K562 (cell line): ENCODE measurements at regions not wholly inside any gene's neighbourhood (a gene's known extent, or its start where the extent isn't known, plus 50 kb on each side); places are given as distances from the start of the nearest gene placed in this dataset.

Experiments used
- ATAC-seq: fragments of 200-7000 bp; cut with Tn5 transposase; 3 replicates; pipeline ENCODE4 v1.9.1; 2020; ENCODE audit warnings: moderate library complexity
- BruUV-seq: library from RNA; stranded (reverse); fragments of 400-500 nt; replicated peaks from 2 replicates; lab custom pipeline; 2021; lab: Mats Ljungman, UMichigan
- CTCF ChIA-PET: fragments of 300-600 bp; formaldehyde crosslinking; extraction: SDS; loops from one replicate; lab custom pipeline; 2021; ENCODE audit warnings: low intra/inter-chr PET ratio; lab: Yijun Ruan, JAX
- POLR2A ChIA-PET: fragments of 300-600, 350-650 bp; sonication (Branson Sonifier 250); formaldehyde crosslinking; extraction: SDS; loops from one replicate; lab custom pipeline; 2021; ENCODE audit warnings: antibody characterized with exemption, inconsistent platforms; lab: Yijun Ruan, JAX
- DNase-seq, 4 experiments: peaks; one replicate each; pipeline versions ENCODE4 v3.0.0 to v3.0.0-alpha.2; 2011 to 2018; ENCODE audit warnings: low spot score in 3 of 4, mixed read lengths in 3 of 4; ENCODE audit errors: extremely low read depth in 1 of 4
- FAIRE-seq: peaks from 2 replicates; lab custom pipeline; 2011; peaks lifted over from hg19 to GRCh38; lab: Jason Lieb, UNC
- H2AFZ ChIP-seq: 2 replicates; pipeline ENCODE4 v1.6.0; 2011; ENCODE audit warnings: low read depth, low read length, control low read depth, inconsistent platforms
- H3K27ac ChIP-seq: fragments of 200-600 bp; 3 replicates; pipeline ENCODE4 v1.8.0; 2011; ENCODE audit warnings: low read depth, mild to moderate bottlenecking, control low read depth, inconsistent platforms, low read length, moderate library complexity, mixed read lengths; ENCODE audit errors: extremely low read depth
- H3K27me3 ChIP-seq, 2 experiments: fragments of 300-600 bp in 1 of 2; 2 replicates in 1 of 2; 3 replicates in 1 of 2; pipeline versions ENCODE4 v1.6.0 to v1.8.0; 2011; ENCODE audit warnings: inconsistent platforms in 2 of 2, low read length in 2 of 2, mild to moderate bottlenecking in 1 of 2, mixed read lengths in 1 of 2, moderate library complexity in 1 of 2; ENCODE audit not compliant: control insufficient read depth in 2 of 2, insufficient read depth in 2 of 2
- H3K36me3 ChIP-seq: fragments of 300-600 bp; 3 replicates; pipeline ENCODE4 v1.8.0; 2011; ENCODE audit warnings: mild to moderate bottlenecking, low read length, inconsistent platforms; ENCODE audit not compliant: control insufficient read depth, insufficient read depth
- H3K4me1 ChIP-seq, 2 experiments: fragments of 200-600 bp in 1 of 2; replicated peaks in 1 of 2; 2 replicates in 1 of 2; 3 replicates in 1 of 2; pipeline versions ENCODE4 v1.5.1 to v1.8.0; 2011; ENCODE audit warnings: inconsistent platforms in 2 of 2, low read length in 2 of 2, mild to moderate bottlenecking in 1 of 2, mixed read lengths in 1 of 2, moderate library complexity in 1 of 2; ENCODE audit not compliant: control insufficient read depth in 2 of 2, insufficient read depth in 2 of 2
- H3K4me2 ChIP-seq: 2 replicates; pipeline ENCODE4 v1.6.1; 2011; ENCODE audit warnings: low read length, control low read depth, inconsistent platforms, mixed read lengths; ENCODE audit not compliant: insufficient read depth
- H3K4me3 ChIP-seq: fragments of 200-600 bp; sonication (generic), shearing (Covaris generic); 2 replicates; pipeline ENCODE4 v1.5.1; 2016; ENCODE audit warnings: control low read depth, inconsistent platforms
- H3K79me2 ChIP-seq: fragments of 200-600 bp; 3 replicates; pipeline ENCODE4 v1.8.0; 2011; ENCODE audit warnings: low read length, inconsistent platforms; ENCODE audit not compliant: control insufficient read depth, insufficient read depth
- H3K9ac ChIP-seq, 2 experiments: 2 replicates each; pipeline versions ENCODE4 v1.6.0 to v1.6.1; 2011; ENCODE audit warnings: low read depth in 2 of 2, low read length in 2 of 2, control low read depth in 1 of 2, inconsistent platforms in 1 of 2, mild to moderate bottlenecking in 1 of 2, mixed read lengths in 1 of 2; ENCODE audit not compliant: insufficient read depth in 1 of 2
- H3K9me1 ChIP-seq: one replicate; pipeline ENCODE4 v1.6.0; 2011; ENCODE audit warnings: inconsistent platforms, mild to moderate bottlenecking, low read length, moderate library complexity; ENCODE audit not compliant: control insufficient read depth, insufficient read depth
- H3K9me3 ChIP-seq: replicated peaks from 2 replicates; pipeline ENCODE4 v1.5.1; 2011; ENCODE audit warnings: low read depth, low read length, inconsistent platforms; ENCODE audit not compliant: control insufficient read depth, insufficient read depth
- H4K20me1 ChIP-seq: replicated peaks from 2 replicates; pipeline ENCODE4 v1.6.1; 2011; ENCODE audit warnings: low read length, inconsistent platforms, mixed read lengths; ENCODE audit not compliant: control insufficient read depth, insufficient read depth
- ATF7 ChIP-seq: fragments of 450-650 bp; IDR thresholded peaks from 2 replicates; pipeline ENCODE4 v1.7.1; 2014; ENCODE audit warnings: mild to moderate bottlenecking, moderate library complexity
- CEBPB ChIP-seq: fragments of 450-650 bp; IDR thresholded peaks from 2 replicates; pipeline ENCODE4 v1.6.1; 2016; ENCODE audit warnings: missing genetic modification characterization, missing compliant biosample characterization
- CEBPG ChIP-seq, 3 experiments: fragments of 200-800 bp in 1 of 3; sonication (Bioruptor generic) in 1 of 3; sonication (generic) in 1 of 3; formaldehyde crosslinking in 1 of 3; IDR thresholded peaks in 2 of 3; conservative IDR thresholded peaks in 1 of 3; 2 replicates each; pipeline versions ENCODE4 v1.6.1 to v1.8.0; 2016 to 2022; ENCODE audit warnings: missing compliant biosample characterization in 2 of 3, missing genetic modification characterization in 2 of 3, mild to moderate bottlenecking in 1 of 3, missing genetic modification reagents in 1 of 3
- FIP1L1 ChIP-seq: fragments of 200-400 bp; formaldehyde crosslinking; IDR thresholded peaks from 2 replicates; pipeline ENCODE4 v1.6.1; 2018; ENCODE audit warnings: mild to moderate bottlenecking, low read depth, low read length; ENCODE audit not compliant: poor library complexity, severe bottlenecking
- IRF2 ChIP-seq: sonication (generic); formaldehyde crosslinking; IDR thresholded peaks from 2 replicates; pipeline ENCODE4 v1.8.1; 2022; ENCODE audit warnings: mild to moderate bottlenecking, missing genetic modification reagents
- ZFP1 ChIP-seq: fragments of 450-650 bp; formaldehyde crosslinking; IDR thresholded peaks from 2 replicates; pipeline ENCODE4 v1.4.0; 2020; ENCODE audit warnings: mild to moderate bottlenecking, mixed read lengths
- ZNF561 ChIP-seq: fragments of 450-650 bp; formaldehyde crosslinking; conservative IDR thresholded peaks from 2 replicates; pipeline ENCODE4 v1.4.0; 2020; ENCODE audit warnings: mild to moderate bottlenecking, moderate library complexity
- ZNF589 ChIP-seq: fragments of 200-800 bp; sonication (Bioruptor generic); IDR thresholded peaks from 2 replicates; pipeline ENCODE4 v1.6.1; 2016; ENCODE audit warnings: low read depth, missing genetic modification characterization, missing compliant biosample characterization
- WGBS: fragments of 100-300 bp; shearing (Covaris generic); methylation state at CpG from one replicate; pipeline ENCODE4 v1.1.6; 2016; ENCODE audit warnings: low coverage, mixed read lengths; ENCODE audit not compliant: insufficient coverage; ENCODE audit errors: missing lambda C conversion rate; 5-methylcytosine and 5-hydroxymethylcytosine counted together
- in situ Hi-C: fragments of 300-500 bp; cut with MboI; formaldehyde crosslinking; loops from 4 replicates; pipeline ENCODE4 v1.15.0; 2018; ENCODE audit warnings: inconsistent platforms, mixed read lengths
- intact Hi-C: fragments of 100-400 bp; cut with micrococcal nuclease; formaldehyde crosslinking; loops from 2 replicates; pipeline ENCODE4 v1.14.2; 2022
- TF ChIP-seq, protein P1 (sequence below), 2 experiments: fragments of 200-800 bp in 1 of 2; sonication (Bioruptor generic) in 1 of 2; sonication (generic) in 1 of 2; formaldehyde crosslinking in 1 of 2; IDR thresholded peaks in 1 of 2; conservative IDR thresholded peaks in 1 of 2; 2 replicates each; pipeline versions ENCODE4 v1.5.0 to v1.6.1; 2016 to 2020; ENCODE audit warnings: missing compliant biosample characterization in 1 of 2, missing genetic modification characterization in 1 of 2, missing genetic modification reagents in 1 of 2
- TF ChIP-seq, protein P2 (sequence below): fragments of 450-650 bp; formaldehyde crosslinking; IDR thresholded peaks from 2 replicates; pipeline ENCODE4 v1.4.0; 2020; ENCODE audit warnings: mild to moderate bottlenecking, moderate library complexity
- TF ChIP-seq, protein P3 (sequence below): sonication (generic); IDR thresholded peaks from 2 replicates; pipeline ENCODE4 v1.6.1; 2016
- TF ChIP-seq, protein P4 (sequence below), 2 experiments: IDR thresholded peaks; 2 replicates each; pipeline ENCODE4 v1.6.1; 2012; ENCODE audit warnings: improper control_type of control experiment in 2 of 2, low read depth in 2 of 2, low read length in 2 of 2, borderline replicate concordance in 1 of 2

DNA sequence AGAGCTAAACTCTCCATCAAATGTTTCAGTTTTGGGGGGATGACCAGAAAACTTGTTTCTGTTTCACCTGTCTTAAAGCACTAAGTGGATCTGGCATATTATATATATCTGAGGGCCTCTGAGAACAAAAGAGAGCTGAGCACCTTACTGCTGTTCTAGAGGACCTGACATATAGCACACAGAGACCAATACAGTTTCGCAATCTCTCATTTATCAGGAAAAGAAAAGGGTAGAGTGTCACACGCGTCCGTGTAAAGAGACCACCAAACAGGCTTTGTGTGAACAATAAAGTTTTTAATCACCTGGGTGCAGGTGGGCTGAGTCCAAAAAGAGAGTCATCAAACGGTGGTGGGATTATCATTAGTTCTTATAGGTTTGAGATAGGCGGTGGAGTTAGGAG lies 434.5 kb upstream of the KCND2 start:
- no TSS peak for BruUV-seq
- Histone ChIP-seq H3K9me3 (no peaks in the 10 kb centered on the region), H3K4me3 (no peak overlapping the region), H2AFZ (no peak overlapping the region), H3K27me3 (no peaks in the 10 kb centered on the region), H3K4me2 (no peak overlapping the region), H3K4me1 (no peaks in the 10 kb centered on the region; a peak in 2 of 5 replicates), H3K36me3 (peaks cover 20% of the 10 kb centered on the region; the same call in 1 of the 3 replicates), H4K20me1 (peaks cover 6% of the 10 kb centered on the region; the same call in 1 of the 2 replicates), H3K9me1 (no peaks in the 10 kb centered on the region), H3K9ac (no peak overlapping the region), H3K79me2 (peaks cover 92% of the 10 kb centered on the region), H3K27ac (no peak overlapping the region)
- ChIA-PET POLR2A (interaction anchor here (0.7 to 0.9 kb wide), 2 partner anchors 13 to 140 kb away, joined by 3 read pairs; no protein-coding TSS in a partner anchor), CTCF (interaction anchor here (0.5 kb wide), 1 partner anchor 24 kb away, joined by 3 read pairs; no protein-coding TSS in a partner anchor)
- WGBS: 54% methylated on average over 6 of the region's 6 CpGs
- in situ Hi-C loops (no loop called here), intact Hi-C loops (no loop called here)
- FAIRE-seq: no peak
- no peak for DNase-seq
- no peak; the same call in 2 of the 3 replicates for ATAC-seq
- TF ChIP-seq FIP1L1: no peak
- TF ChIP-seq CEBPG (CRISPR knock-in tag; IDR thresholded peaks at IDR 0.05): no peak
- 0 out of 4 replicates have a peak, but pooled peaks of 1 of the 2 experiments have one; percentile 25 for TF ChIP-seq CEBPG (tag; conservative IDR thresholded peaks at IDR 0.05 in 1 of 2, IDR thresholded peaks at IDR 0.05 in 1 of 2)
- TF ChIP-seq ZNF589 (CRISPR knock-in tag): no peak
- TF ChIP-seq ZNF561: no peak
- TF ChIP-seq, protein P1, sequence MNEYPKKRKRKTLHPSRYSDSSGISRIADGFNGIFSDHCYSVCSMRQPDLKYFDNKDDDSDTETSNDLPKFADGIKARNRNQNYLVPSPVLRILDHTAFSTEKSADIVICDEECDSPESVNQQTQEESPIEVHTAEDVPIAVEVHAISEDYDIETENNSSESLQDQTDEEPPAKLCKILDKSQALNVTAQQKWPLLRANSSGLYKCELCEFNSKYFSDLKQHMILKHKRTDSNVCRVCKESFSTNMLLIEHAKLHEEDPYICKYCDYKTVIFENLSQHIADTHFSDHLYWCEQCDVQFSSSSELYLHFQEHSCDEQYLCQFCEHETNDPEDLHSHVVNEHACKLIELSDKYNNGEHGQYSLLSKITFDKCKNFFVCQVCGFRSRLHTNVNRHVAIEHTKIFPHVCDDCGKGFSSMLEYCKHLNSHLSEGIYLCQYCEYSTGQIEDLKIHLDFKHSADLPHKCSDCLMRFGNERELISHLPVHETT (CRISPR knock-in tag; conservative IDR thresholded peaks at IDR 0.05 in 1 of 2, IDR thresholded peaks at IDR 0.05 in 1 of 2): no peak
- no peak for TF ChIP-seq IRF2 (CRISPR knock-in tag)
- TF ChIP-seq, protein P2, sequence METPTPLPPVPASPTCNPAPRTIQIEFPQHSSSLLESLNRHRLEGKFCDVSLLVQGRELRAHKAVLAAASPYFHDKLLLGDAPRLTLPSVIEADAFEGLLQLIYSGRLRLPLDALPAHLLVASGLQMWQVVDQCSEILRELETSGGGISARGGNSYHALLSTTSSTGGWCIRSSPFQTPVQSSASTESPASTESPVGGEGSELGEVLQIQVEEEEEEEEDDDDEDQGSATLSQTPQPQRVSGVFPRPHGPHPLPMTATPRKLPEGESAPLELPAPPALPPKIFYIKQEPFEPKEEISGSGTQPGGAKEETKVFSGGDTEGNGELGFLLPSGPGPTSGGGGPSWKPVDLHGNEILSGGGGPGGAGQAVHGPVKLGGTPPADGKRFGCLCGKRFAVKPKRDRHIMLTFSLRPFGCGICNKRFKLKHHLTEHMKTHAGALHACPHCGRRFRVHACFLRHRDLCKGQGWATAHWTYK (CRISPR knock-in tag): no peak
- no peak for TF ChIP-seq ZFP1 (CRISPR knock-in tag)
- TF ChIP-seq CEBPB (tag): peak; percentile 86
- TF ChIP-seq ATF7: no peak
- TF ChIP-seq, protein P3, sequence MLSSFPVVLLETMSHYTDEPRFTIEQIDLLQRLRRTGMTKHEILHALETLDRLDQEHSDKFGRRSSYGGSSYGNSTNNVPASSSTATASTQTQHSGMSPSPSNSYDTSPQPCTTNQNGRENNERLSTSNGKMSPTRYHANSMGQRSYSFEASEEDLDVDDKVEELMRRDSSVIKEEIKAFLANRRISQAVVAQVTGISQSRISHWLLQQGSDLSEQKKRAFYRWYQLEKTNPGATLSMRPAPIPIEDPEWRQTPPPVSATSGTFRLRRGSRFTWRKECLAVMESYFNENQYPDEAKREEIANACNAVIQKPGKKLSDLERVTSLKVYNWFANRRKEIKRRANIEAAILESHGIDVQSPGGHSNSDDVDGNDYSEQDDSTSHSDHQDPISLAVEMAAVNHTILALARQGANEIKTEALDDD: no peak
- TF ChIP-seq, protein P4, sequence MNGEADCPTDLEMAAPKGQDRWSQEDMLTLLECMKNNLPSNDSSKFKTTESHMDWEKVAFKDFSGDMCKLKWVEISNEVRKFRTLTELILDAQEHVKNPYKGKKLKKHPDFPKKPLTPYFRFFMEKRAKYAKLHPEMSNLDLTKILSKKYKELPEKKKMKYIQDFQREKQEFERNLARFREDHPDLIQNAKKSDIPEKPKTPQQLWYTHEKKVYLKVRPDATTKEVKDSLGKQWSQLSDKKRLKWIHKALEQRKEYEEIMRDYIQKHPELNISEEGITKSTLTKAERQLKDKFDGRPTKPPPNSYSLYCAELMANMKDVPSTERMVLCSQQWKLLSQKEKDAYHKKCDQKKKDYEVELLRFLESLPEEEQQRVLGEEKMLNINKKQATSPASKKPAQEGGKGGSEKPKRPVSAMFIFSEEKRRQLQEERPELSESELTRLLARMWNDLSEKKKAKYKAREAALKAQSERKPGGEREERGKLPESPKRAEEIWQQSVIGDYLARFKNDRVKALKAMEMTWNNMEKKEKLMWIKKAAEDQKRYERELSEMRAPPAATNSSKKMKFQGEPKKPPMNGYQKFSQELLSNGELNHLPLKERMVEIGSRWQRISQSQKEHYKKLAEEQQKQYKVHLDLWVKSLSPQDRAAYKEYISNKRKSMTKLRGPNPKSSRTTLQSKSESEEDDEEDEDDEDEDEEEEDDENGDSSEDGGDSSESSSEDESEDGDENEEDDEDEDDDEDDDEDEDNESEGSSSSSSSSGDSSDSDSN (IDR thresholded peaks at IDR 0.05; ENCODE audit: borderline replicate concordance in 1 of 2, low read depth in 2 of 2, low read length in 2 of 2): no peak
